Neural cell (in vitro differentiated cells): ENCODE measurements at regions not wholly inside any gene's neighbourhood (a gene's known extent, or its start where the extent isn't known, plus 50 kb on each side); places are given as distances from the start of the nearest gene placed in this dataset.

Experiments
- H2AFZ ChIP-seq: fragments of 200-600, 300-800 bp; sonication (generic), shearing (Covaris generic); 2 replicates; pipeline ENCODE4 v1.6.0; 2014; ENCODE audit warnings: low read depth, mild to moderate bottlenecking, antibody characterized with exemption, low read length, moderate library complexity
- H3F3A ChIP-seq: fragments of 200-600 bp; shearing (Covaris generic); 2 replicates; pipeline ENCODE4 v1.6.1; 2016; ENCODE audit warnings: mild to moderate bottlenecking, moderate library complexity, mixed read lengths, antibody characterized with exemption, low read length; ENCODE audit not compliant: insufficient read depth, poor library complexity, severe bottlenecking
- H3K27ac ChIP-seq: fragments of 200-600, 300-800 bp; sonication (generic), shearing (Covaris generic); 2 replicates; pipeline ENCODE4 v1.5.1; 2014; ENCODE audit warnings: mild to moderate bottlenecking, low read length, moderate library complexity
- H3K27me3 ChIP-seq: fragments of 300-800, 200-600 bp; sonication (generic), shearing (Covaris generic); 2 replicates; pipeline ENCODE4 v1.6.0; 2014; ENCODE audit warnings: mild to moderate bottlenecking, low read depth, low read length, moderate library complexity; ENCODE audit not compliant: insufficient read depth
- H3K36me3 ChIP-seq: fragments of 300-800, 200-600 bp; sonication (generic), shearing (Covaris generic); 2 replicates; pipeline ENCODE4 v1.5.1; 2014; ENCODE audit warnings: mild to moderate bottlenecking, antibody characterized with exemption, low read length, moderate library complexity; ENCODE audit not compliant: insufficient read depth
- H3K4me2 ChIP-seq: fragments of 300-800, 200-600 bp; sonication (generic), shearing (Covaris generic); 2 replicates; pipeline ENCODE4 v1.6.0; 2014; ENCODE audit warnings: mild to moderate bottlenecking, low read length
- H3K4me3 ChIP-seq: fragments of 300-800, 200-600 bp; sonication (generic), shearing (Covaris generic); 2 replicates; pipeline ENCODE4 v1.5.1; 2014; ENCODE audit warnings: mild to moderate bottlenecking, low read length, moderate library complexity
- H3K79me2 ChIP-seq: fragments of 200-600 bp; shearing (Covaris generic); replicated peaks from 2 replicates; pipeline ENCODE4 v1.6.0; 2014; ENCODE audit warnings: mild to moderate bottlenecking, low read length, moderate library complexity; ENCODE audit not compliant: insufficient read depth
- H3K9ac ChIP-seq: fragments of 300-800, 200-600 bp; sonication (generic), shearing (Covaris generic); 2 replicates; pipeline ENCODE4 v1.6.1; 2016; ENCODE audit warnings: mild to moderate bottlenecking, low read length, mixed read lengths
- H3K9me2 ChIP-seq: fragments of 200-600 bp; shearing (Covaris generic); 2 replicates; pipeline ENCODE4 v1.6.1; 2016; ENCODE audit warnings: mild to moderate bottlenecking, low read length, mixed read lengths; ENCODE audit not compliant: insufficient read depth
- H3K9me3 ChIP-seq: fragments of 200-600, 300-800 bp; sonication (generic), shearing (Covaris generic); 2 replicates; pipeline ENCODE4 v1.6.1; 2016; ENCODE audit warnings: mild to moderate bottlenecking, mixed run types, low read length, moderate library complexity, mixed read lengths
- H4K20me1 ChIP-seq: fragments of 200-600 bp; shearing (Covaris generic); 2 replicates; pipeline ENCODE4 v1.6.1; 2016; ENCODE audit warnings: mild to moderate bottlenecking, mixed run types; ENCODE audit not compliant: insufficient read depth
- CTCF ChIP-seq: fragments of 450-650 bp; IDR thresholded peaks from 2 replicates; pipeline ENCODE4 v1.5.1; 2014; ENCODE audit warnings: antibody characterized with exemption, mild to moderate bottlenecking, moderate library complexity; ENCODE audit not compliant: poor library complexity, severe bottlenecking
- EP300 ChIP-seq: fragments of 450-650 bp; conservative IDR thresholded peaks from 2 replicates; pipeline ENCODE4 v1.6.1; 2014; ENCODE audit warnings: antibody characterized with exemption, mild to moderate bottlenecking, moderate library complexity; ENCODE audit not compliant: poor library complexity, severe bottlenecking
- EZH2 ChIP-seq: fragments of 200-600, 300-800 bp; shearing (Covaris generic), sonication (generic); IDR thresholded peaks from 2 replicates; pipeline ENCODE4 v1.6.1; 2014; ENCODE audit warnings: antibody characterized with exemption, low read length, borderline replicate concordance, mild to moderate bottlenecking; ENCODE audit not compliant: insufficient read depth, poor library complexity, severe bottlenecking
- MXI1 ChIP-seq: fragments of 450-650 bp; conservative IDR thresholded peaks from 2 replicates; pipeline ENCODE4 v1.6.1; 2014; ENCODE audit warnings: antibody characterized with exemption, mild to moderate bottlenecking; ENCODE audit not compliant: poor library complexity, severe bottlenecking
- POLR2AphosphoS5 ChIP-seq: IDR thresholded peaks from 2 replicates; pipeline ENCODE4 v1.6.1; 2012
- RAD21 ChIP-seq: fragments of 450-650 bp; conservative IDR thresholded peaks from 2 replicates; pipeline ENCODE4 v1.6.1; 2014; ENCODE audit warnings: antibody characterized with exemption, mild to moderate bottlenecking, moderate library complexity
- REST ChIP-seq: IDR thresholded peaks from 2 replicates; pipeline ENCODE4 v1.6.1; 2012; ENCODE audit warnings: borderline replicate concordance
- SMC3 ChIP-seq: fragments of 450-650 bp; conservative IDR thresholded peaks from 2 replicates; pipeline ENCODE4 v1.6.1; 2014; ENCODE audit warnings: antibody characterized with exemption, mild to moderate bottlenecking, moderate library complexity; ENCODE audit not compliant: poor library complexity
- TAF1 ChIP-seq: IDR thresholded peaks from 2 replicates; pipeline ENCODE4 v1.6.1; 2012; ENCODE audit warnings: low read depth

- H3K9me3 ChIP-seq, result no peaks in the 10 kb centered on the region
- H3K9me2 ChIP-seq, result no peaks in the 10 kb centered on the region
- no peak overlapping the region for H3K4me2 ChIP-seq
These were observed 70.7 kb upstream of the GATB start for GRCh38 chr4:151831526-151831925.

GRCh38 chr4:151830168-151830567 lies 69.4 kb upstream of the GATB start:
- Histone ChIP-seq H3K79me2 (no peaks in the 10 kb centered on the region), H4K20me1 (no peaks in the 10 kb centered on the region), H3K36me3 (no peaks in the 10 kb centered on the region), H3K9ac (no peak overlapping the region), H3F3A (no peaks in the 10 kb centered on the region), H3K9me3 (no peaks in the 10 kb centered on the region), H3K27me3 (no peaks in the 10 kb centered on the region), H3K4me3 (no peak overlapping the region), H2AFZ (no peak overlapping the region), H3K4me2 (no peak overlapping the region), H3K27ac (no peak overlapping the region), H3K9me2 (no peaks in the 10 kb centered on the region)
- TF ChIP-seq MXI1 (no peak), SMC3 (no peak), TAF1 (no peak), EZH2 (no peak)

More at GRCh38 chr4:151831526-151831925, 70.7 kb upstream of the GATB start:
- no peaks in the 10 kb centered on the region for H3K27me3 ChIP-seq
- H3K79me2 ChIP-seq, result no peaks in the 10 kb centered on the region
- H3K27ac ChIP-seq, result no peak overlapping the region
- H3K36me3 ChIP-seq, result no peaks in the 10 kb centered on the region
- H3F3A ChIP-seq, result no peaks in the 10 kb centered on the region
- no peak overlapping the region for H3K4me3 ChIP-seq
- H3K9ac ChIP-seq, result no peak overlapping the region
- H2AFZ ChIP-seq, result no peak overlapping the region
- H4K20me1 ChIP-seq, result no peaks in the 10 kb centered on the region
- TF ChIP-seq SMC3 (no peak), EZH2 (no peak), CTCF (no peak), MXI1 (no peak), REST (no peak), EP300 (no peak), RAD21 (no peak), POLR2AphosphoS5 (no peak), TAF1 (no peak)

- no peak overlapping the region for H3K9ac ChIP-seq
- no peaks in the 10 kb centered on the region for H4K20me1 ChIP-seq
- H2AFZ ChIP-seq, result no peak overlapping the region
- H3K27me3 ChIP-seq, result no peaks in the 10 kb centered on the region
- H3K9me2 ChIP-seq, result no peaks in the 10 kb centered on the region
- H3K4me2 ChIP-seq, result no peak overlapping the region
- no peaks in the 10 kb centered on the region for H3F3A ChIP-seq
- no peak overlapping the region for H3K4me3 ChIP-seq
- H3K27ac ChIP-seq, result no peak overlapping the region
- no peaks in the 10 kb centered on the region for H3K79me2 ChIP-seq
- no peaks in the 10 kb centered on the region for H3K36me3 ChIP-seq
- no peaks in the 10 kb centered on the region for H3K9me3 ChIP-seq
- TF ChIP-seq SMC3 (no peak), CTCF (no peak), MXI1 (no peak)
These were observed 68.5 kb upstream of the GATB start for GRCh38 chr4:151829309-151829708.
